GM20000 (cell line): ENCODE measurements at regions not wholly inside any gene's neighbourhood (a gene's known extent, or its start where the extent isn't known, plus 50 kb on each side); places are given as distances from the start of the nearest gene placed in this dataset.

Experiments used
- DNase-seq: peaks from one replicate; pipeline ENCODE4 v3.0.0; 2012; ENCODE audit warnings: low spot score
- TF ChIP-seq, protein P1 (sequence below): IDR thresholded peaks from 2 replicates; pipeline ENCODE4 v1.5.1; 2012; ENCODE audit warnings: mild to moderate bottlenecking, control low read depth; ENCODE audit errors: extremely low read depth, missing control alignments

DNA sequence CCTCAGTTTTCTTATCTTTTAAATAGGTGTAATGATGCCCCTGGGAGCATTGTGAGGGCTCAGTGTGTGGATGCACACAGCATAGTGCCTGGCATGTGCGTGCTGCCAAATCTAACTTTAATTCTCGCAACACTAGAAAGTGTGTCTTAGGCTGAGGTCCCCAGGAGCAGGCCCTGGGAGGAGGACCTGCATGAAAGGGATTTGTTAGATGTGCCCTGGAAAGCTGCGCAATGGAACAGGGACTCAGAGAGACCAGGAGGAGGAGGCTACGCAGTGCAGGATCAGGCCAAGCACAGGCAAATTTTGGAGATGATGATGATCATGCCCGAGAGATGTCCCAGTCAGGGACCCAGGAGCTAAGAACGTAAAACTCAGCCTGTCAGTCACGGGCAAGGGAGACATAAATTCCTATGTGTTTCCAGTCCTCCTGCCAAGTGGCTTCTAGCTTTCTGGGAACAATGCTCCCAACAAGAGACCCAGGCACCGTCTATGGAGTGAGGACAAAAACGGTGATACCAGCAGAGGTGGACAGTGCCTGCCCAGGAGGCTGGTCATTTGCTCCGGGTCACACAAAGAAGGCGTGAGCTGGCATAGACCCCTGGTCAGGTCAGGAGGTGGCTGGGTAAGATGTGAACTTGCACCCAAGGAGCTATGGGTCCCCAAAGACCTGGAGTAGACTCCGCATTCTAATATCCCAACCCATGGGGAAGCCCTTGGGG, 352.2 kb upstream of the TNRC6C start:
- DNase-seq, result no peak
- TF ChIP-seq, protein P1, sequence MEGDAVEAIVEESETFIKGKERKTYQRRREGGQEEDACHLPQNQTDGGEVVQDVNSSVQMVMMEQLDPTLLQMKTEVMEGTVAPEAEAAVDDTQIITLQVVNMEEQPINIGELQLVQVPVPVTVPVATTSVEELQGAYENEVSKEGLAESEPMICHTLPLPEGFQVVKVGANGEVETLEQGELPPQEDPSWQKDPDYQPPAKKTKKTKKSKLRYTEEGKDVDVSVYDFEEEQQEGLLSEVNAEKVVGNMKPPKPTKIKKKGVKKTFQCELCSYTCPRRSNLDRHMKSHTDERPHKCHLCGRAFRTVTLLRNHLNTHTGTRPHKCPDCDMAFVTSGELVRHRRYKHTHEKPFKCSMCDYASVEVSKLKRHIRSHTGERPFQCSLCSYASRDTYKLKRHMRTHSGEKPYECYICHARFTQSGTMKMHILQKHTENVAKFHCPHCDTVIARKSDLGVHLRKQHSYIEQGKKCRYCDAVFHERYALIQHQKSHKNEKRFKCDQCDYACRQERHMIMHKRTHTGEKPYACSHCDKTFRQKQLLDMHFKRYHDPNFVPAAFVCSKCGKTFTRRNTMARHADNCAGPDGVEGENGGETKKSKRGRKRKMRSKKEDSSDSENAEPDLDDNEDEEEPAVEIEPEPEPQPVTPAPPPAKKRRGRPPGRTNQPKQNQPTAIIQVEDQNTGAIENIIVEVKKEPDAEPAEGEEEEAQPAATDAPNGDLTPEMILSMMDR, result no peak

DNA sequence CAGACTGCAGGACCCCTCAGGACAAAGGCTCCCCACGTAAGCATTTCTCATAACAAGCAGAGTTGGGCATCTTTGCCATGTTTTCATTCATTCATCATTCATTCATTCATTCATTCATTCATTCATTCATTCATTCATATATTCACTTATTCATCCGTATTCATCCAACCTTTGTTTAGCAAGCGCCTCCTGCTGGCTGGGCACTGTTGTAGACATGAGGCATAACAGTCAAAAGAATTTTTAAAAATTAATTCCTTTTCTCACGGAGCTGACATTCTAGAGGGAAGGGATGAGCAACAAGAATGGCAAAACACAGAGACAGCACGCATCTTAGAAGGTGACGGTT, 351.7 kb upstream of the TNRC6C start:
- DNase-seq, result no peak
- TF ChIP-seq, protein P1, result no peak

DNA sequence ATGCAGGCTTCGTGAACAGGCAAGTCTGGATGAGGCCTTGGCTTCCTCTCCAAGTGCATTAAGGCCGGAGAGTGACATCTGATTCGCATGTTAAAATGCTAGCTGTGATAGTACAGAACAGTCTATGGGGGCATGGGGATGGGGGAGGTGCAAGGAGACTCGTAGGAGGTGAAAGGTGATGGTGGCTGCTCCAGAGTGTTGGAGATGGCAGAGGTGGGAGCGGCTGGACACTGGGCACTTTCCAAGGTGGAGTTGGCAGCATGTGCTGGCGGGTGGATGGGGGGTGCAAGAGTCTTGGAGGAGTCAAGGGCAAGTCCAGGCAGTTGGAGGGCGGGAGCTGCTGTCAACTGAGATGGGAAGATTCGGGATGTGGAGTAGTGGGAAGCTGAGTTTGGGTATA, 350.9 kb upstream of the TNRC6C start:
- TF ChIP-seq, protein P1, result no peak
- DNase-seq, result no peak

DNA sequence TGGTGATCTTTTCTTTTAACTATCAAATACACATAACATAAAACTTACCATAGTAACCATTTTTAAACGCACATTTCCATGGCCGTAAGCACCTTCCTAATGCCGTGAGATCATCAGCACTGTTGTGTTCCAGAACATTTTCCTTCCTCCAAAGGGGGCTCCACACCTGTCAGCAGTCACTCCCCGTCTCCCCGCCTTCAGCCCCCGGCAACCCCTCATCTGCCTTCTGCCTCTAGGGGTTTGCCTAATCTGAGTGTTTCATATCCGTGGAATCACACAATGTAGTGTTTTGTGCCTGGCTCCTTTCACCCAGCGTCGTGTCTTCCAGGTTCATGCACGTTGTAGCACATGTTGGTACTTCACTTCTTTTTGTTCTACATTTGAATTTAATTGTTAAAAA, 350.1 kb upstream of the TNRC6C start:
- DNase-seq, result no peak
- TF ChIP-seq, protein P1, result no peak

DNA sequence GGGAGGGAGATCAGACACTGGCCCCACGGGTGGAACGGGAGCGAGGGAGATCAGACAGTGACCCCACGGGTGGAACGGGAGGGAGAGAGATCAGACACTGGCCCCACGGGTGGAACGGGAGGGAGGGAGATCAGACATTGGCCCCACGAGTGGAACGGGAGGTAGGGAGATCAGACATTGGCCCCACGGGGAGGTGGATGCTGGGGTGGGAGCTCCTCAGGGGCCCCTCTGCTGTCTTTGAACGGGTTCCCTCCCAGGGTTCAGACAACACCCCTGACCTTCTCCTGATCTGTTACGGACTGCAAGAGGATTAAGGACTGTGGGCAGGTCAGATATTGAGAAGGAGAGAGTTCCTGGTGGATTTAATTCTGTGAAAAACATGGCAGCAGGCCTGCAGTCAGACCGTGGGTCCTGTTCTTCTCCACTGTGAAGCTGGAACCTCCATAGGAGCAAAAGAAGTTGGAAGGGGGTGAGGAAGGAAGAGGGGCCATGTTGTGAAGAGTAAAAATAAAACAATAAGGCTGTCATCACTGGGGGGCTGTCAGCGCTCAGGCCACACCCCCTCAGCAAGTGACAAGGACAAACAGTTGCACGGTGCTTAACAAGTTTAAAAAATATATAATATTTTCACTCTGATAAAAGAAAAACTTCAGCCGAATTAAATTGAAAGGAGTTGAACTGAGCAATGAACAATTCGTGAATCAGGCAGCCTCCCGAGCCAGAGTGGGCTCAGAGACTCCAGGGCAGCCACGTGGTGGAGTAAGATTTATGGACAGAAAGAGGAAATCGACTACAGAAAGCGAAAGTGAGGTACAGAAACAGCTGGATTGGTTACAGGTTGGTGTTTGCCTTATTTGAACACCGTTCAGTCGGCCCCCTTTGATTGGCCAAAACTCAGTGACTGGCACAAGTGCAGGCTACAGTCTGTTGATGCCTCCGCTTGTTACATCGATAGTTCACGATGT, 348.7 kb upstream of the TNRC6C start:
- TF ChIP-seq, protein P1, result no peak
- DNase-seq, result peak; percentile 65

DNA sequence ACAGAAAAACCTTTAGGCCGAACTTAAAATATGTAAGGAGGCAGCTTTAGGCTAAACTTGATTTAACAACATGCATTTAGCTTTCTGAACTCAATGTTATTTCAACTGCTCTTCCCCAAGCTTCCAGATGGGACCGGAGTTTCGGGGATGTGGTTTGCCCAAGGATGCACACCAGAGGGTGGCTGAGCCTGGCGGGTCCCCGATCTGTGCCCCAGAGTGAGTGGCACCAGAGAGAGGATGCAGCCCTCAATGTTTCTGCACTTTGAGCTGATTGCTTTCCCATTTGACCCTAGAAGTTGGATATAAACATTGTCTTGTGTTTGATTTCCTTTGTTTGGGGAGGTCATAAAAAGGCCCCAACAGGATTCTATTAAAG, 348.0 kb upstream of the TNRC6C start:
- TF ChIP-seq, protein P1, result no peak
- no peak for DNase-seq

DNA sequence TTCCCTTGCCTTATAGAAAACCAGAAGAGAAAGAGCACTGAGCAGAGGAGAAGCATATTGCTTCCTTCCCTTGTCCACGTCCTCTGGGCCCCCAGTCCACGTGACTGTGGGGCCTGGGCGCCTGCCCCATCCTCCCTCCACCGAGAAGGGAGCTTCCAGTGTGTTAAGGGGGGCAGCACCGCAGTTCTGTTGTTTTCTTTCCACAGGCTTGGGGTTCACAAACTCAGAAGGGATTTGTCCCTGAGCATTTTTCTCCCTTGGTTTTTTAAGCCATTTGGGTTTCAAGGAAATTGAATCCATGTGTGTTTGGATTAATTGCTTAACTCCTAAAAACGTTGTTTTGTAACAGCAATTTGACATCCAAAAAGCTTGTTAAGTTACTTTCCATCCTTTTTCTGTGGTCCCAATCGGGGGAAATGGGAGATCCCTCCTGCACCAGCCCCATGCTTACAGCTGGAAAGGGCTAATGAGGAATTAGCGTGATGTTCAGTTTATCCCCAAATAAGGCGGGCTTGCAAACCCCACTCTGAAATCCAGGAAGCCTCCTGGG, 347.5 kb upstream of the TNRC6C start:
- TF ChIP-seq, protein P1, result no peak
- no peak for DNase-seq
